ENCODE measurements at regions not wholly inside any gene's neighbourhood (a gene's known extent, or its start where the extent isn't known, plus 50 kb on each side); places are given as distances from the start of the nearest gene placed in this dataset.

DNA sequence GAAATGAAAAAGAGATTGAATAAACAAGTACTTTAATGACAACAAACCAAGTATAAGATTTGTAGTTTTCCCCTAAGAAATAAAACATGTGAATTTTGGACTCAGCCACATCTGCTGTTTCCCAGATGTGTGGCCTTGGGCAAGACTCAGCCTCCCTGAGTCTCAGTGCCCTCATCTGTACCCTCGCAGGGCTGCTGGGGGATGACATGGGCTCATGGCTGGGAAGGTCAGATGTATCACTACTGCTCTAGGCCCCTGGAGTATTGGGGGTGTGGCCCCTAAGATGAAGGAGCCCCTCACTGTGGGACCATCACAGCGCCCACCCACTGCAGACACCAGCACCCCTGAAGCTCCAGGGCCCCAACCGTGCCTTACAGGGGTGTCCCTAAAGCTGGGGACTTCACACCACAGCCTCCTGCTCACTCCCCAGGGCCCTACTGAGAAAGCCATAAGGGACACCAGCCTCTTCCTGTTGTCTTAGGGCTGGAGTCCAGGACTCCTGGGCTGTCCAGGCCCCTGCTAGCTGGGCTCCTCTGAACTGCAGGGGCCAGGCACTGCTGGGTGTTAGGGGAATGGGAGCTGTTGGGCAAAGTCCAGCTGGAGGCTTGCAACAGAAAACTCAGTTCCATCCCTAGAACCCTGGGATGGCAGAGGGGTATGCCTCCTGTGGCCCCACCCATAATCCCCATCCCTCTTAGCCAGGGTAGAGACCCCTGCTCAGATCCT, 104.0 kb upstream of the WNT4 start:
- DNase-seq = no peak

DNA sequence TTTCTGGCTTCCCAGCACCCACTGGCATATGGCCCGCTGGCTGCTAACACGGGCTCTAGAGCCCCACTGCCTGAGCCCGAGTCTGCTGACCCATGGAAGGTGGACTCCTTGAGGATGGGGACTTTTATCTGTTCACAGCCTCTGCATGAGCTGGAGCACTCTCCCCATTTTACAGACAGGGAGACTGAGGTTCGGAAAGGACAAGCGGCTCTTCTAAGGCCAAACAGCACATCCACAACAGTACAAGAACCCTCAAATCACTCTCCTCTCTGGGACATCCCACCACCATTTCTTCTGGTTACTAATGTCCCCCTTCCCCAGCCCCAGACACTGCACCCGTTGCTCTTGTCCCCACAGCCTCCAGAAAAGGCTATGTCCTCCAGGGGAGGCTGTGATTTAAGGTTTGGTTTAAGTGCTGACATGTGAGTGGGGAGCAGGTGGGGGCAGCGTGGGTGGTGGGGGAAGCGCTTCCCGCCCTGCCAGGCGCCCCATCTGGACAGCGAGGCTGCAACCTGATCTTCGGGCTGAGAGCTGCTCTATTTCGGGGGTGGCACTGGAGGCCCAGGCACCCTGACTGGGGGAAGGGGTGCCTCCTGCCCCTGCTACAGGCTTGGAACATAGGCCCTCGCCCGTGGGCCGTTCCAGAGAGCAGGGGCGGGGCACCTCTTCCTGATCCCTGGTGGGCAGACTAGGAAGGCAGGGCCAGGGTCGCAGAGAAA, 104.8 kb upstream of the WNT4 start:
- no peak for DNase-seq

DNA sequence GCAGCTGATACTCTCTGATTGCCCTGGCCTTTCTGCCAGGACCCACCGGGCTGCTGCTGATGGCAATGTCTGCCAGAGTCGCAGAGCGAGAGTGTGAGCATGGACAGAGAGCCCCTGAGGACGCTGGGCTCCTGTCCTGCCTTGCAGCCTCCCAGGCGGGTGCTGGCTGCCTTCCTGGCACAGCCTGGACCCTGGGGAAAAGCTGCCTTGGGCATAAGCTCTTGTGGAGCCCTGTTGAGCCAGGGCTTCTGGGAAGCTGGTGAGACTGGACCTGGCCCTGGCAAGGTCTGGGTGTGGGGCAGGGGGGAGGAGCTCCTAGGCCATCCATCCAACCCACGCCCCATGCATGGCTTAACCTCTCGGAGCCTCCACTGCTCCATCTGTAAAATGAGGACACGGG, 105.8 kb upstream of the WNT4 start:
- DNase-seq = no peak

GRCh38 chr1:22249928-22250680, 107.2 kb upstream of the WNT4 start:
- no peak for DNase-seq

DNA sequence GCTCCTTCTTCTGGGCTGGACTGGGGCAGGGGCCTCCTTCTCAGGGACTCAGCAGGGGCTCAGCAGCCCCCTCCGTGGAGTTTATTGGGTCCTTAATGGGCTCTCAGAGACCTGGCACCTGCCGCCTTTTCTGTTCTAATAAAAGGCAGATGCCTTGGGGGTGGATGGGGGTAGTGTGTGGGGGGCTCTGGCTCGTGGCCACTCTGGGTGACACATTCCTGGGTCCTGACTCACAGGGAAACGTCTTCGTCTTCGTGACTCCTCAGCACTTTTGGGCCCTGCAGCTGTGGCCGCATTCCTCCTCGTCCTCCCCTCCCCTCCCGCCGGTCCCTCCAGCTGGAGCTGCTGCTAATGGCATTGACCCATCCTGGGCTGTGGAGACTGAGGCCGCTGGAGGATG, 107.8 kb upstream of the WNT4 start:
- no peak for DNase-seq

DNA sequence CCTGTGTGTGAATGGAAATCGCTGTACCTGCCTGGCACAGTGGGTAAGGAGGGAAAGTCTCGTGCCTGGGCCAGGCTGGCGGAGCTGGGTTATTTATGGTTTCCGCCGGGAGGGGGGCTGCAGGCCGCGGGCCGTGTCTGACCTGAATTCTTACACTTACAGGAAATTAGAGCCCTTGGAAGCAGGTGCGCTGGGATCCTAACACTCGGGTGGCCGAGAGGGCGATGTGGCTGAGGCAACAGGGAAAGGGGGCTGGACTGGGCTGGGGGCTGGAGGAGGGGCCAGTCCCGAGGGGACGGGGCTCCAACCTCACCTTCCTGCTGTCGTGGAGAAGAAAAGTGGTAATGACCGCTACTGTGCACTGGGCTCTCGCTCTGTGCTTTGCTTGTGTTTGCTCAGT, 109.4 kb upstream of the WNT4 start:
- no peak for DNase-seq

- no peak for DNase-seq
These were observed 110.3 kb upstream of the WNT4 start for GRCh38 chr1:22253012-22253790.

DNA sequence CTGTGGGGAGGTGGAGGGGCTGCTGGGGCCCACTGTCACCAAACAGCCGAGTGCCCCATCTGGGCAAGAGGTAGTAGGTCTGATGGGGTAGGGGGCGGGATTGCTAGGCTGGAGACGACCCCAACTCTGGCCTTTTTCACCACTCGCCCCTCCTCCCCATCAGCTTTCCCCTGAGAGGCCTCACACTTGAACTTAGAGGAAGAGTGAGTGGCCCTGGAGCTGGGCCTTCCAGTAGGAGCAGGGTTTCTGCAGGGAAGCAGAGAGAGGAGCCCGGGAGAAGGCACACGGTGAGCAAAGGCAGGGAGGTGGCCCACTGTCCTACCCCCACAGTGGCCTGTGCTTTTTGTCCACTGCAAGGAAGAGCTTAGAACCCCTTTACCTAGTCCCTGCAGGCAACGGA, 111.9 kb upstream of the WNT4 start:
- DNase-seq = no peak

GRCh38 chr1:22255341-22256212, 112.7 kb upstream of the WNT4 start:
- no peak for DNase-seq

DNA sequence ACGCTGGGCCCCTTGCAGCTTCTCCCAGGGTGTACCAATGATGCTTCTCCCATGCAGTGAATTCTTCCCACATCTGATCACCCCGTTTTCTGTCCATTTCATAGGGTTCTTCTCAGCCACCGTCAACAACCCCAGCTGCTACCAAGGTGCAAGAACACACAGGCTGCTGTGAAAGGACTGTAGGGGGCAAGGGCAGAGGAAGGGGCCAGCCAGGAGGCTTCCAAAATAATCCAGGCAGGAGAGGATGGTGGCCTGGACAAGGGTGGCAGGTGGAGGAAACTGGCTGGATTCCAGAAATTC, 113.3 kb upstream of the WNT4 start:
- DNase-seq = no peak

GRCh38 chr1:22257290-22258275, 114.7 kb upstream of the WNT4 start:
- no peak for DNase-seq

GRCh38 chr1:22258698-22259097, 115.8 kb upstream of the WNT4 start:
- DNase-seq = no peak

- no peak for DNase-seq
These were observed 116.8 kb upstream of the WNT4 start for GRCh38 chr1:22259551-22260282.

- no peak for DNase-seq
These were observed 118.0 kb upstream of the WNT4 start for GRCh38 chr1:22260860-22261432.

GRCh38 chr1:22261580-22261979, 118.7 kb upstream of the WNT4 start:
- DNase-seq = no peak

DNA sequence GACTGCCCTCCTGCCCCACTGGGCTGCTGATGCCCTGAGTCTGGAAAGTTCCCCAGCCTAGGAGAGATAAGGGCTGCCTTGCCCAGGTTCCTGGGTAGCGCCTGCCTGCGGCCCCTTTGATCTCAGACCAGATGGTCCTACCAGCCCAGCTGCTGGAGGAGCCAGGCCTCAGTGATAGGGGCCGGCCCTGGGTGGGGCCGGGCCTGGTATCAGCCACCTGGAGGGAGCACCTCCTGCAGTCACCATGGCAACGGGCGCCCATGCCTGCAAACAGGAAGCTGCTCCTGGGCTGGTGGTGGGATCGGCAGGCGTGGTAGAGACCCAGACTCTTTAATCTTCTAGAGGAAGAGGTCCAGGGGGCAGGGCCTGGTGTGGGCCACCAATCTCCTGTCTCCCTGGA, 119.7 kb upstream of the WNT4 start:
- no peak for DNase-seq

DNA sequence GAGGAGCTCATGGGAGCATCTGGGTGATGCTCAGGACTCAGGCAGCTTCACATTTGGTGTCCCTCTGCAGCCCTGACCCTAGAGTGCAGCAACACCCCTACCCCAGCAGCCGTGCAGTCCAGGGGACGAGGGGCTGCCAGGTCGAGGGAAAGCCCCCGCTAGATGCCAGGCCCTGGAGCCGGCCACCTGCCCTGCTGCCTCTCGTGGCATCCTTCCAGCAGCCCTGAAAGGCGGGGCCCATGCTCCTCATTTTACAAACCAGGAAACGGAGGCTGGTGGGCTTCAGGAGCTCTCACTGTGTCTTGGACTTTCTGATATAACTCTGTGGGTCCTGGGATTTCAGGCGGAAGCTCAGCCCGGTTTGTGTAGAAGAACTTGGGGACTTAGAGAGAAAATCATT, 120.5 kb upstream of the WNT4 start:
- no peak for DNase-seq

DNA sequence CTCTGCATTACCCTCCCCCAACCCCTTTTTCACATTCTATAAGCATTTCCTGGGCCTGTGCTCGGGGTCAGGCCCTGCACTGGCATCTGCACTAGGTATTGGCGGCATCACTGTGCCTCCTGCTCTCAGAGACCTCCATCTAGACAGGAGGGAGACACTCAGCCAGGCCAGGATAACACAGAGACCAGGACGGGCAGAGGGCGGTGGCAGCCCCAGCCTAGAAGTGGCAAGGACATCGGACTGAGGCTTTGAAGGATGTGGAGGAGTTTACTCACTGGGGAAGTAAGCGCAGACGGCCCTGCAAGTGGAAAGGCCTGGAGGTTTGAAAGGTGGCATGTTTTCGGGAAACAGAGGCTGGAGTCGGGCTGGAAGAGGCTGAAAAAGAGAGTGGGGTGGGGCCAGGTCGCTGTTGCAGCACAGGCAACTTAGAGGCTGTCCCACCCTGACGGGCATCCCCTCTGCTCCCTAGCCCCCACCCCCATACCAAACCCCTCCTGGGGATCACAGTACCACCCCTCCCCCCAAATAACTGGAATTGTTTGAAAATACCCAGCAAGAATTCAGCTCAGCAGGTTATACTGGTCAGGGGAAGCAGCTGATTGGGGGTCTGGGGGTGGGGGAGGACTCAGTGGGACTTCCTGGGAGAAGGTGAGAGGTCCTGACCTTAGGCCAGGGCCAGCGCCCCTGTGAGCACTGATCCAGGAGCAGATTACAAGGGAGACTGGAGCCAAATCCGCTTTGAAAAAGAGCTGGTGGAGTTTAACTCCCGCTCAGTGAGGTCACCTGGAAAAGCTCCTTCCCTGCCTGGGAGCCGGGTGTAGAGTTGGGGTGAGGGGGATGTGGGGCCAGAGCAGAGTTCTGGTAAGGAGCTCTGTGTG, 121.8 kb upstream of the WNT4 start:
- no peak for DNase-seq

GRCh38 chr1:22266141-22266540, 123.2 kb upstream of the WNT4 start:
- no peak for DNase-seq
